ENCODE measurements at regions not wholly inside any gene's neighbourhood (a gene's known extent, or its start where the extent isn't known, plus 50 kb on each side); places are given as distances from the start of the nearest gene placed in this dataset.

DNA sequence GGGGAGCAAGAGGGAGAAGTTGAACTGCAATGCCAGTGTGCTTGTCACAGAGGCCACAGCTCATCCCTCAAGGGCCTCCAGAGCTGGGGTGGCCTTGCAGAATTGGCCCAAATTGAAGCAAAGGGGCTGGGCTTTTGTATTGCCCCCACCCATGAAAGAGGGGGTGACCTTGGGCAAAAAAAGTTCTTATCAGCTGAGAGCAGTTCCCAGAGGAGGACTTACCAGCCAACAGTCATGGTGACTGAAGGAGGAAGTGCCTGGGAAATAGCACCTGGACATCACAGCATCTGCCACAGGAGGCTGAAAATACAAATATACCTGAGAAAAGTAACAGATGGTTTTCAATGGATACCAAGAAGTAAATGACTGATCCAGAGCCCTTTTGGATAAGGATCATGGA is 262.4 kb downstream of the MID1IP1 start:
- TF ChIP-seq YY1 (IDR thresholded peaks at IDR 0.05; ENCODE audit: insufficient read depth, insufficient read length): no peak
- TF ChIP-seq SUZ12 (IDR thresholded peaks at IDR 0.05; ENCODE audit: extremely low read depth, insufficient read depth, insufficient read length): no peak

All from NT2/D1 (cell line).